SK-N-MC (cell line): ENCODE measurements at regions not wholly inside any gene's neighbourhood (a gene's known extent, or its start where the extent isn't known, plus 50 kb on each side); places are given as distances from the start of the nearest gene placed in this dataset.

Experiments
- EZH2 ChIP-seq: fragments of 200-600 bp; sonication (generic); IDR thresholded peaks from one replicate; pipeline ENCODE4 v1.6.1; 2017; ENCODE audit warnings: antibody characterized with exemption
- POLR2AphosphoS5 ChIP-seq: IDR thresholded peaks from 2 replicates; pipeline ENCODE4 v1.6.1; 2012; ENCODE audit warnings: mild to moderate bottlenecking, low read depth, low read length, borderline replicate concordance

GRCh38 chr3:164375538-164375937 lies 702.8 kb downstream of the SI start:
- TF ChIP-seq POLR2AphosphoS5 (no peak), EZH2 (no peak)
